ENCODE measurements at regions not wholly inside any gene's neighbourhood (a gene's known extent, or its start where the extent isn't known, plus 50 kb on each side); places are given as distances from the start of the nearest gene placed in this dataset.

GRCh38 chr20:10992731-10993130 lies 318.9 kb upstream of the JAG1 start:
- TF ChIP-seq CTCF (IDR thresholded peaks at IDR 0.05; ENCODE audit: low read length) (no peak), EZH2 (optimal IDR thresholded peaks at IDR 0.05; ENCODE audit: low read depth, low read length) (no peak)
